Caco-2 (cell line): ENCODE measurements at regions not wholly inside any gene's neighbourhood (a gene's known extent, or its start where the extent isn't known, plus 50 kb on each side); places are given as distances from the start of the nearest gene placed in this dataset.

Experiments used
- BruUV-seq: library from RNA; stranded (reverse); fragments of 400-500 nt; replicated peaks from 2 replicates; lab custom pipeline; 2021; lab: Mats Ljungman, UMichigan
- CTCF ChIA-PET: fragments of 300-600 bp; sonication (Branson Sonifier 250); formaldehyde crosslinking; loops from one replicate; lab custom pipeline; 2022; ENCODE audit warnings: antibody characterized with exemption; lab: Charles Lee
- POLR2A ChIA-PET: fragments of 300-600 bp; sonication (Branson Sonifier 250); formaldehyde crosslinking; loops from one replicate; lab custom pipeline; 2022; ENCODE audit warnings: antibody characterized with exemption; lab: Charles Lee
- DNase-seq, 2 experiments: peaks; one replicate each; pipeline versions ENCODE4 v3.0.0 to v3.0.0-alpha.2; 2020 to 2022
- H3K27me3 ChIP-seq: replicated peaks from 2 replicates; pipeline ENCODE4 v1.6.0; 2011; ENCODE audit warnings: low read length; ENCODE audit not compliant: control insufficient read depth, insufficient read depth
- H3K36me3 ChIP-seq: 2 replicates; pipeline ENCODE4 v1.5.1; 2011; ENCODE audit warnings: low read length; ENCODE audit not compliant: control insufficient read depth, insufficient read depth
- H3K4me1 ChIP-seq: fragments of 250-450 bp; sonication (Bioruptor Pico); 2 replicates; pipeline ENCODE4 v1.5.1; 2020; ENCODE audit warnings: mild to moderate bottlenecking
- H3K4me3 ChIP-seq: 2 replicates; pipeline ENCODE4 v1.5.1; 2011; ENCODE audit warnings: low read depth, mild to moderate bottlenecking, control low read depth, low read length
- H3K9me3 ChIP-seq: fragments of 250-450 bp; sonication (Bioruptor Pico); 2 replicates; pipeline ENCODE4 v1.5.1; 2020; ENCODE audit warnings: mild to moderate bottlenecking, moderate library complexity
- H3K27ac Mint-ChIP-seq: one replicate; pipeline ENCODE4 v1.8.0; 2022; ENCODE audit warnings: mixed read lengths; ENCODE audit not compliant: unreplicated experiment
- H3K27me3 Mint-ChIP-seq: one replicate; pipeline ENCODE4 v1.8.0; 2022; ENCODE audit warnings: mixed read lengths; ENCODE audit not compliant: insufficient read depth, unreplicated experiment
- H3K36me3 Mint-ChIP-seq: one replicate; pipeline ENCODE4 v1.8.0; 2022; ENCODE audit warnings: mild to moderate bottlenecking, mixed read lengths; ENCODE audit not compliant: insufficient read depth, unreplicated experiment
- H3K4me1 Mint-ChIP-seq: one replicate; pipeline ENCODE4 v1.8.0; 2022; ENCODE audit warnings: low read depth, mixed read lengths; ENCODE audit not compliant: unreplicated experiment
- H3K4me3 Mint-ChIP-seq: one replicate; pipeline ENCODE4 v1.8.0; 2022; ENCODE audit warnings: mild to moderate bottlenecking, moderate library complexity, mixed read lengths; ENCODE audit not compliant: unreplicated experiment
- H3K9me3 Mint-ChIP-seq: one replicate; pipeline ENCODE4 v1.8.0; 2022; ENCODE audit warnings: mixed read lengths; ENCODE audit not compliant: unreplicated experiment
- CTCF ChIP-seq, 2 experiments: fragments of 200-600 bp in 1 of 2; IDR thresholded peaks; 1 replicate in 1 of 2; 2 replicates in 1 of 2; pipeline versions ENCODE4 v1.5.1 to v1.8.0; 2011 to 2022; ENCODE audit warnings: antibody characterized with exemption in 1 of 2, control low read depth in 1 of 2, inconsistent platforms in 1 of 2, low read depth in 1 of 2, low read length in 1 of 2, mild to moderate bottlenecking in 1 of 2, moderate library complexity in 1 of 2; ENCODE audit not compliant: insufficient read depth in 1 of 2, severe bottlenecking in 1 of 2, unreplicated experiment in 1 of 2
- intact Hi-C: fragments of 100-400 bp; cut with micrococcal nuclease; formaldehyde crosslinking; loops from one replicate; pipeline ENCODE4 v1.10.0; 2022; ENCODE audit not compliant: unreplicated experiment

GRCh38 chr4:189377569-189377968 lies 563.1 kb upstream of the FRG1 start:
- Mint-ChIP-seq H3K4me3 (no peak overlapping the region), H3K9me3 (peaks cover 10% of the 10 kb centered on the region), H3K4me1 (no peaks in the 10 kb centered on the region), H3K36me3 (no peaks in the 10 kb centered on the region), H3K27me3 (no peaks in the 10 kb centered on the region), H3K27ac (no peak overlapping the region)
- Histone ChIP-seq H3K27me3 (no peaks in the 10 kb centered on the region), H3K4me1 (no peaks in the 10 kb centered on the region), H3K36me3 (no peaks in the 10 kb centered on the region), H3K9me3 (no peaks in the 10 kb centered on the region), H3K4me3 (no peak overlapping the region)
- intact Hi-C loops: no loop called here
- DNase-seq: no peak
- no peak for TF ChIP-seq CTCF (IDR thresholded peaks at IDR 0.05; ENCODE audit: insufficient read depth in 1 of 2, low read depth in 1 of 2, low read length in 1 of 2, severe bottlenecking in 1 of 2, unreplicated experiment in 1 of 2)
- CTCF ChIA-PET: no interaction called here
- BruUV-seq: no TSS peak
- POLR2A ChIA-PET: no interaction called here

- no peak for TF ChIP-seq CTCF (IDR thresholded peaks at IDR 0.05; ENCODE audit: insufficient read depth in 1 of 2, low read depth in 1 of 2, low read length in 1 of 2, severe bottlenecking in 1 of 2, unreplicated experiment in 1 of 2)
- Mint-ChIP-seq H3K27me3 (no peaks in the 10 kb centered on the region), H3K4me1 (peaks cover 6% of the 10 kb centered on the region), H3K27ac (no peak overlapping the region), H3K36me3 (no peaks in the 10 kb centered on the region), H3K4me3 (no peak overlapping the region), H3K9me3 (peaks cover 19% of the 10 kb centered on the region)
- Histone ChIP-seq H3K9me3 (no peaks in the 10 kb centered on the region), H3K4me3 (no peak overlapping the region), H3K36me3 (no peaks in the 10 kb centered on the region), H3K4me1 (no peaks in the 10 kb centered on the region), H3K27me3 (no peaks in the 10 kb centered on the region)
- no peak for DNase-seq
- no TSS peak for BruUV-seq
- CTCF ChIA-PET: no interaction called here
- intact Hi-C loops: no loop called here
- POLR2A ChIA-PET: no interaction called here
Observed at GRCh38 chr4:189385098-189385497, 555.6 kb upstream of the FRG1 start.

- Histone ChIP-seq H3K9me3 (no peaks in the 10 kb centered on the region), H3K4me1 (no peaks in the 10 kb centered on the region), H3K36me3 (no peaks in the 10 kb centered on the region), H3K27me3 (no peaks in the 10 kb centered on the region), H3K4me3 (no peak overlapping the region)
- H3K36me3 Mint-ChIP-seq: no peaks in the 10 kb centered on the region
- no peak for DNase-seq
- H3K9me3 Mint-ChIP-seq: peaks cover 23% of the 10 kb centered on the region
- H3K27ac Mint-ChIP-seq: no peak overlapping the region
- POLR2A ChIA-PET: no interaction called here
- no peaks in the 10 kb centered on the region for H3K27me3 Mint-ChIP-seq
- CTCF ChIA-PET: no interaction called here
- BruUV-seq: no TSS peak
- no peak for TF ChIP-seq CTCF (IDR thresholded peaks at IDR 0.05; ENCODE audit: insufficient read depth in 1 of 2, low read depth in 1 of 2, low read length in 1 of 2, severe bottlenecking in 1 of 2, unreplicated experiment in 1 of 2)
- intact Hi-C loops: no loop called here
- H3K4me1 Mint-ChIP-seq: peaks cover 6% of the 10 kb centered on the region
- H3K4me3 Mint-ChIP-seq: no peak overlapping the region
Observed at GRCh38 chr4:189385579-189385978, 555.1 kb upstream of the FRG1 start.
